Colonic mucosa (tissue), 4 donors: ENCODE measurements at regions not wholly inside any gene's neighbourhood (a gene's known extent, or its start where the extent isn't known, plus 50 kb on each side); places are given as distances from the start of the nearest gene placed in this dataset.
"Not testable (repeated sequence)": the region's sequence is repeated elsewhere in the genome, so short reads cannot be mapped to it uniquely, and the experiment has no call there.

Source experiments
- DNase-seq: peaks from one replicate; pipeline ENCODE4 v3.0.0-alpha.2; 2020
- H3K27ac ChIP-seq: fragments of 200-600 bp; one replicate; pipeline ENCODE4 v1.8.0; 2021
- H3K27me3 ChIP-seq: fragments of 200-600 bp; one replicate; pipeline ENCODE4 v1.8.0; 2021
- H3K36me3 ChIP-seq: fragments of 200-600 bp; one replicate; pipeline ENCODE4 v1.8.0; 2021
- H3K4me1 ChIP-seq: fragments of 200-600 bp; one replicate; pipeline ENCODE4 v1.8.0; 2021; ENCODE audit warnings: mild to moderate bottlenecking
- H3K4me3 ChIP-seq: fragments of 200-600 bp; one replicate; pipeline ENCODE4 v1.8.0; 2021
- H3K9ac ChIP-seq, 2 donors: one replicate each; pipeline ENCODE4 v1.7.0; 2013; ENCODE audit warnings: control low read depth in 2 of 2, low read depth in 2 of 2, low read length in 2 of 2
- H3K9me3 ChIP-seq: fragments of 200-600 bp; one replicate; pipeline ENCODE4 v1.8.0; 2021
- intact Hi-C: fragments of 100-400 bp; cut with DNase I; formaldehyde crosslinking; loops from one replicate; pipeline ENCODE4 v1.14.1; 2022
- TF ChIP-seq, protein P1 (sequence below): fragments of 200-600 bp; IDR thresholded peaks from one replicate; pipeline ENCODE4 v1.8.0; 2022; ENCODE audit warnings: antibody characterized with exemption, mild to moderate bottlenecking
- donor health status: healthy.
- donor health status: DM: no; HTN: no; CAD: no.
- donor health status: DM: no; HTN: no; CAD: no.

DNA sequence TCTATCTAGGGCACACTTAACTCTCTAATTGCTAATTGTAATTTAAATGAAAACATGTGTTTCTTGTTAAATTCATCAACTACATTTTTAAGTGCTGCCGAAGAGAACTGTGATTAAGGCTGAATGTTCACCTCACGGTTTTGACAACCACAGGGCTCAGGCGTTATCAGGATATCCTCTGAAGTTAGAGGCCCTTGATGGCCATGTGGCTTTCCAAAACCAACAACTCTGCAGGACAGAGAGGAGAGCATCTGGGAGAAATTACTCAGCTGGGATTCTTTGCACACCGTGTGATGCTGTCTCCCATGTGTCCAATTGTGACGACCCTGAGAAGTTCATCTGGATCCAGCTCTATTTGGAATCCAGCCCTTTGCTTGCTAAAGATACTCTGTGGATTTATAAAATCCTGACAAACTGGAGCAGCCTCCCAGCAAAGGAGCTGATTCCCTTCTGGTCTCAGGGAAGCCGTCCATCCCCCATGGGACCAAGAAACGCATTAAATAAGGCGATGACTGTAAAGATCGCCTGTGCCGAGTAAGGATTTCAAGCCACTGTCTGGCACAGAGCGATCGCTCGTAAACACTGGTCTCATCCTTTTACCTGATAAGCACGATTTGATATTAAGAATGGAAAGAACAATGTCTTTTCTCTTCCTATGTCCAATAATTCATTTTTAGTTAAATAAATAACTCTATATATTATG is 401.1 kb downstream of the CD83 start:
- Histone ChIP-seq H3K27me3 (no peaks in the 10 kb centered on the region), H3K4me3 (no peak overlapping the region), H3K36me3 (no peaks in the 10 kb centered on the region), H3K9ac (no peak overlapping the region), H3K4me1 (no peaks in the 10 kb centered on the region), H3K27ac (no peak overlapping the region), H3K9me3 (no peaks in the 10 kb centered on the region)
- DNase-seq, result no peak
- intact Hi-C loops, result no loop called here
- TF ChIP-seq, protein P1, sequence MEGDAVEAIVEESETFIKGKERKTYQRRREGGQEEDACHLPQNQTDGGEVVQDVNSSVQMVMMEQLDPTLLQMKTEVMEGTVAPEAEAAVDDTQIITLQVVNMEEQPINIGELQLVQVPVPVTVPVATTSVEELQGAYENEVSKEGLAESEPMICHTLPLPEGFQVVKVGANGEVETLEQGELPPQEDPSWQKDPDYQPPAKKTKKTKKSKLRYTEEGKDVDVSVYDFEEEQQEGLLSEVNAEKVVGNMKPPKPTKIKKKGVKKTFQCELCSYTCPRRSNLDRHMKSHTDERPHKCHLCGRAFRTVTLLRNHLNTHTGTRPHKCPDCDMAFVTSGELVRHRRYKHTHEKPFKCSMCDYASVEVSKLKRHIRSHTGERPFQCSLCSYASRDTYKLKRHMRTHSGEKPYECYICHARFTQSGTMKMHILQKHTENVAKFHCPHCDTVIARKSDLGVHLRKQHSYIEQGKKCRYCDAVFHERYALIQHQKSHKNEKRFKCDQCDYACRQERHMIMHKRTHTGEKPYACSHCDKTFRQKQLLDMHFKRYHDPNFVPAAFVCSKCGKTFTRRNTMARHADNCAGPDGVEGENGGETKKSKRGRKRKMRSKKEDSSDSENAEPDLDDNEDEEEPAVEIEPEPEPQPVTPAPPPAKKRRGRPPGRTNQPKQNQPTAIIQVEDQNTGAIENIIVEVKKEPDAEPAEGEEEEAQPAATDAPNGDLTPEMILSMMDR, result no peak

DNA sequence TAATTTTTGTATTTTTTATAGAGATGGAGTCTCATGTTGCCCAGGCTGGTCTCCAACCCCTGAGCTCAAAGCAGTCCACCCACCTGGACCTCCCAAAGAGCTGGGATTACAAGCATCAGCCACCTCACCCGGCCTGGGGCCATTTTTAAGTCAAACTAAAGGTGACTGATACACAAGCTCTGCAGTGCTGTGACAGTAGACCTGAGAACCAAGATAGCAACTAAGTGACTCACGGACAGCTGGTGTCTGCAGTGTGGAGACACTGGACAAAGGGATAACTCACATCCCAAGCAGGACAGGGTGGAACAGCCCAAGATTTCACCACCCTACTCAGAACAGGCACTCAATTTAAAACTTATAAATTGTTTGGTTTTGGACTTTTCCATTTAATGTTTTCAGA is 402.5 kb downstream of the CD83 start:
- Histone ChIP-seq H3K4me3 (no peak overlapping the region), H3K36me3 (no peaks in the 10 kb centered on the region), H3K27me3 (no peaks in the 10 kb centered on the region), H3K9me3 (no peaks in the 10 kb centered on the region), H3K4me1 (no peaks in the 10 kb centered on the region), H3K27ac (no peak overlapping the region), H3K9ac (no peak overlapping the region)
- TF ChIP-seq, protein P1, result no peak
- no peak for DNase-seq
- intact Hi-C loops, result no loop called here

DNA sequence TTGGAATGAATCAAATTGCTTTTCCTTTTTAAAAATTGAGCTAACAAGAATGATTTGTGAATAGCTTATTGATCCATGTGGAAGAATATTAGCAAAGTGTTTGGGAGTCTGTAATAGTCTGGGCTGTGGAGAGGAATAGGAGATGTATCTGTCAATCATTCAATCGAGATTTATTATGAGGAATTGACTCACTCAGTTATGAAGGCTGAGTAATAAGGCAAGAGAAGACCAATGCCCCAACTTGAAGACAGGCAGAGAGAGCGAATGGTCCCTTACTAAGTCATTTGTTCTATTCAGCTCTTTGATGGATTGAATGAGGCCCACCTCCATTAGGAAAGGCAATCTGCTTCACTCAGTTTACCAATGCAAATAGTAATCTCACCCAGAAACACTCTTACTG is 403.0 kb downstream of the CD83 start:
- TF ChIP-seq, protein P1, result no peak
- H3K9me3 ChIP-seq, result no peaks in the 10 kb centered on the region

DNA sequence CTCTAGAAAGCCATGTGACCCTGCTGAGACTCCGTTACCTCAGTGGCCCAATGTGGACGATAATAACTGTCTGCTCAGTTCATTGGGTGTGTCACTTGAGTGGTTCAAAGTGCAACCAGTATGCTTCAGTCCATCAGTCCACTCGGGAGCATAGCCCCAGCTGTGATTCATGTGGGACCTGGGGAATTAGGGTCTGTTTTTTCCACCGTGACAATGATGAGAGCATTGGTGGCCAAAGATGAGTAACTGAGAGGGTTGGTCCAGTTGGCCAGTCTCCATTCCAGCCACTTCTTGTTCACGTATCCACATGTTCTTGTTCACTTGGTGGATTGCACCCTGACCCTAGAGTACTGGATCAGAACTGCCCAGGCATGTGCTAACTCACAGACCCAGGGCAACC is 403.6 kb downstream of the CD83 start:
- no peak overlapping the region for H3K4me3 ChIP-seq
- no peaks in the 10 kb centered on the region for H3K9me3 ChIP-seq
- intact Hi-C loops, result no loop called here
- no peak overlapping the region for H3K27ac ChIP-seq
- TF ChIP-seq, protein P1, result no peak
- no peaks in the 10 kb centered on the region for H3K36me3 ChIP-seq
- H3K9ac ChIP-seq, result no peak overlapping the region
- H3K27me3 ChIP-seq, result no peaks in the 10 kb centered on the region
- H3K4me1 ChIP-seq, result no peaks in the 10 kb centered on the region
- DNase-seq, result no peak

More for the DNA sequence above, 403.0 kb downstream of the CD83 start:
- Histone ChIP-seq H3K4me1 (no peaks in the 10 kb centered on the region), H3K36me3 (no peaks in the 10 kb centered on the region), H3K4me3 (no peak overlapping the region), H3K27ac (no peak overlapping the region), H3K27me3 (no peaks in the 10 kb centered on the region), H3K9ac (no peak overlapping the region)
- intact Hi-C loops, result no loop called here
- no peak for DNase-seq

DNA sequence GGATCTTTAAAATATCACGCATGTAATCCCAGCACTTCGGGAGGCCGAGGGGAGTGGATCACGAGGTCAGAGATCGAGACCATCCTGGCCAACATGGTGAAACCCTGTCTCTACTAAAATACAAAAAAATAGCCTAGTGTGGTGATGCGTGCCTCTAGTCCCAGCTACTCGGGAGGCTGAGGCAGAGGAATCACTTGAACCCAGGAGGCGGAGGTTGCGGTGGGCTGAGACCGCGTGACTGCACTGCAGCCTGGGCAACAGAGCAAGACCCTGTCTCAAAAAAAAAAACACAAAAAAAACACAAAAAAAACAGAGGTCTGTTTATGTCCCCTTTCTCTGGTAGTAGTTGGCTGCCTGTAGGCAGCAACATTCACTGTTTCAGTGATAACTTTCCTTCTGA is 404.3 kb downstream of the CD83 start:
- H3K9ac ChIP-seq, DNase-seq, H3K36me3 ChIP-seq, intact Hi-C loops, H3K4me1 ChIP-seq, H3K9me3 ChIP-seq, H3K27me3 ChIP-seq, H3K4me3 ChIP-seq, H3K27ac ChIP-seq: not testable (repeated sequence)

DNA sequence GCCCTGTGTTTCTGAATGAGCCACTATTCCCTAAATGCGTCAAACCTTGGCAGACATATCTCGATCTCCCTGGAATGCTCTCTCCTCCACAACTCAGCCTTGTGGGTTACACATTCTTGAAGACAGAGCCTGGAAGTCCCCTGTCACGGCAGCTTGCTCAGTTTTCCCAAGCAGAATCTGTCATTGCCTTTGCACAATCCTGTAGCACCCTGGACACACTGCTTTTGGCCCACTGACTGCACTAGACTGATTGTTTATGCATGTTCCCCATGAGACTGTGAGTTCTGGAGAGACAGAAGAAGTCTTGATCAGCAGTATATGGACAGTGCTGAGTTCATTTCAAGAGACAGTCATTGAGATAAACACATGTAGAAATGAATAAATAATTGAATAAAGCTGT is 406.7 kb downstream of the CD83 start:
- TF ChIP-seq, protein P1, result no peak
- no peaks in the 10 kb centered on the region for H3K4me1 ChIP-seq
- H3K27ac ChIP-seq, result no peak overlapping the region
- H3K9ac ChIP-seq, result no peak overlapping the region
- H3K4me3 ChIP-seq, result no peak overlapping the region
- DNase-seq, result no peak
- intact Hi-C loops, result no loop called here
- no peaks in the 10 kb centered on the region for H3K9me3 ChIP-seq
- H3K27me3 ChIP-seq, result no peaks in the 10 kb centered on the region
- no peaks in the 10 kb centered on the region for H3K36me3 ChIP-seq
